OCI-LY7 (cell line): ENCODE measurements at regions not wholly inside any gene's neighbourhood (a gene's known extent, or its start where the extent isn't known, plus 50 kb on each side); places are given as distances from the start of the nearest gene placed in this dataset.

Experiments used
- BruUV-seq: library from RNA; stranded (reverse); fragments of 400-500 nt; replicated peaks from 2 replicates; lab custom pipeline; 2021; lab: Mats Ljungman, UMichigan
- CTCF ChIA-PET: fragments of 300-600 bp; sonication (Branson Sonifier 250); formaldehyde crosslinking; loops from one replicate; lab custom pipeline; 2022; ENCODE audit warnings: antibody characterized with exemption; ENCODE audit not compliant: unreplicated experiment; lab: Charles Lee
- POLR2A ChIA-PET: fragments of 300-600 bp; sonication (Branson Sonifier 250); formaldehyde crosslinking; loops from one replicate; lab custom pipeline; 2022; ENCODE audit warnings: antibody characterized with exemption; lab: Charles Lee
- DNase-seq: peaks from one replicate; pipeline ENCODE4 v3.0.0-alpha.2; 2015; ENCODE audit warnings: low spot score
- H2AFZ ChIP-seq: fragments of 200-600 bp; sonication (generic), shearing (Covaris generic); 2 replicates; pipeline ENCODE4 v1.6.1; 2014; ENCODE audit warnings: mild to moderate bottlenecking, antibody characterized with exemption, low read length, moderate library complexity
- H3K27ac ChIP-seq: fragments of 200-600 bp; sonication (generic); 2 replicates; pipeline ENCODE4 v1.5.1; 2014; ENCODE audit warnings: mixed run types, low read depth, mild to moderate bottlenecking, moderate library complexity, low read length, inconsistent platforms; ENCODE audit not compliant: poor library complexity, severe bottlenecking
- H3K36me3 ChIP-seq: fragments of 200-600 bp; sonication (generic); 2 replicates; pipeline ENCODE4 v1.6.1; 2014; ENCODE audit warnings: mild to moderate bottlenecking, antibody characterized with exemption, low read length, moderate library complexity, mixed read lengths; ENCODE audit not compliant: insufficient read depth
- H3K4me1 ChIP-seq: fragments of 200-600 bp; sonication (generic); 2 replicates; pipeline ENCODE4 v1.5.1; 2014; ENCODE audit warnings: mild to moderate bottlenecking, low read length; ENCODE audit not compliant: insufficient read depth, poor library complexity, severe bottlenecking
- H3K4me2 ChIP-seq: fragments of 200-600 bp; sonication (generic); 2 replicates; pipeline ENCODE4 v1.6.1; 2014; ENCODE audit warnings: mild to moderate bottlenecking, low read length
- H3K4me3 ChIP-seq: fragments of 200-600 bp; sonication (generic); 2 replicates; pipeline ENCODE4 v1.5.1; 2014; ENCODE audit warnings: mild to moderate bottlenecking, low read depth, low read length; ENCODE audit not compliant: poor library complexity, severe bottlenecking
- H3K79me2 ChIP-seq: fragments of 200-600 bp; sonication (generic); 2 replicates; pipeline ENCODE4 v1.6.1; 2016; ENCODE audit warnings: low read depth, mild to moderate bottlenecking, low read length, moderate library complexity, mixed read lengths; ENCODE audit not compliant: insufficient read depth
- H3K9me2 ChIP-seq: fragments of 200-600 bp; sonication (generic); 2 replicates; pipeline ENCODE4 v1.6.1; 2016; ENCODE audit warnings: mild to moderate bottlenecking, low read length, mixed read lengths; ENCODE audit not compliant: insufficient read depth
- H3K9me3 ChIP-seq: fragments of 200-600 bp; sonication (generic); 2 replicates; pipeline ENCODE4 v1.6.1; 2014; ENCODE audit warnings: mild to moderate bottlenecking, mixed run types, low read length, mixed read lengths
- H4K20me1 ChIP-seq: fragments of 200-600 bp; sonication (generic); 2 replicates; pipeline ENCODE4 v1.6.1; 2014; ENCODE audit warnings: mild to moderate bottlenecking, antibody characterized with exemption, low read length, moderate library complexity, mixed read lengths; ENCODE audit not compliant: insufficient read depth
- EZH2phosphoT487 ChIP-seq: fragments of 200-600 bp; sonication (generic); IDR thresholded peaks from 2 replicates; pipeline ENCODE4 v1.6.1; 2018; ENCODE audit warnings: low read depth, borderline replicate concordance, mild to moderate bottlenecking, mixed run types, antibody characterized with exemption, low read length, moderate library complexity, mixed read lengths
- intact Hi-C: fragments of 100-400 bp; cut with micrococcal nuclease; formaldehyde crosslinking; loops from one replicate; pipeline ENCODE4 v1.10.0; 2022; ENCODE audit not compliant: unreplicated experiment
- TF ChIP-seq, protein P1 (sequence below): fragments of 200-600 bp; sonication (generic); conservative IDR thresholded peaks from 2 replicates; pipeline ENCODE4 v1.5.1; 2014; ENCODE audit warnings: mild to moderate bottlenecking, antibody characterized with exemption, low read length, moderate library complexity, mixed read lengths

DNA sequence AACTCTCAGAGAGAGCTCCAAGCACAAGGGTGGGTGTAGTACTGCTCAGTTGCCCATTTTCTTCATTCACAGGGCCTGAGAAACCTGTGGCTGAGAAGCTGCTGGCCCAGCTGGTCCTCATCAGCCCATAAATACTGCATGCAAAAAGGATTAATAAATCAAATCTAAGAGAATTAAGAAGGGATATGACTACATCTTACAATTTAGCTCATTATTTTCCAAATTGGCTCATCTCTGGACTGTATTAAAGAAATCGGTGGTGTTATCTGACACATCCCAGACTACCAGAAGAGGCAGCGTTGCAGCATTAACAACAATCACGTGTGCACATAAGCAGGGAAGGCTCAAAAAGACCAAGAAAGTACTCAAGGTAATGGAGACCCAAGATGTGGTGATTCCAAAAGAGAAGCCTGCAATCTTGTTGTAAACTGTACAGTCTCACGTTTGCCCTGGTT, 90.7 kb downstream of the CD24 start:
- ChIA-PET CTCF (no interaction called here), POLR2A (interaction anchor here (1.0 to 1.6 kb wide), 2 partner anchors 14 to 64 kb away, joined by 3 to 4 read pairs; no protein-coding TSS in a partner anchor)
- Histone ChIP-seq H3K4me3 (no peak overlapping the region), H3K9me3 (no peaks in the 10 kb centered on the region), H3K27ac (no peak overlapping the region), H3K4me2 (no peak overlapping the region), H2AFZ (peak overlapping the region; percentile 51; the same call in 1 of the 2 replicates), H3K9me2 (no peaks in the 10 kb centered on the region), H3K4me1 (no peaks in the 10 kb centered on the region), H4K20me1 (no peaks in the 10 kb centered on the region), H3K36me3 (no peaks in the 10 kb centered on the region), H3K79me2 (no peaks in the 10 kb centered on the region)
- no TSS peak for BruUV-seq
- DNase-seq: peak; percentile 24
- intact Hi-C loops: no loop called here
- no peak for TF ChIP-seq EZH2phosphoT487
- TF ChIP-seq, protein P1, sequence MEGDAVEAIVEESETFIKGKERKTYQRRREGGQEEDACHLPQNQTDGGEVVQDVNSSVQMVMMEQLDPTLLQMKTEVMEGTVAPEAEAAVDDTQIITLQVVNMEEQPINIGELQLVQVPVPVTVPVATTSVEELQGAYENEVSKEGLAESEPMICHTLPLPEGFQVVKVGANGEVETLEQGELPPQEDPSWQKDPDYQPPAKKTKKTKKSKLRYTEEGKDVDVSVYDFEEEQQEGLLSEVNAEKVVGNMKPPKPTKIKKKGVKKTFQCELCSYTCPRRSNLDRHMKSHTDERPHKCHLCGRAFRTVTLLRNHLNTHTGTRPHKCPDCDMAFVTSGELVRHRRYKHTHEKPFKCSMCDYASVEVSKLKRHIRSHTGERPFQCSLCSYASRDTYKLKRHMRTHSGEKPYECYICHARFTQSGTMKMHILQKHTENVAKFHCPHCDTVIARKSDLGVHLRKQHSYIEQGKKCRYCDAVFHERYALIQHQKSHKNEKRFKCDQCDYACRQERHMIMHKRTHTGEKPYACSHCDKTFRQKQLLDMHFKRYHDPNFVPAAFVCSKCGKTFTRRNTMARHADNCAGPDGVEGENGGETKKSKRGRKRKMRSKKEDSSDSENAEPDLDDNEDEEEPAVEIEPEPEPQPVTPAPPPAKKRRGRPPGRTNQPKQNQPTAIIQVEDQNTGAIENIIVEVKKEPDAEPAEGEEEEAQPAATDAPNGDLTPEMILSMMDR: 0 out of 2 replicates have a peak, but pooled peaks have one; percentile 39

DNA sequence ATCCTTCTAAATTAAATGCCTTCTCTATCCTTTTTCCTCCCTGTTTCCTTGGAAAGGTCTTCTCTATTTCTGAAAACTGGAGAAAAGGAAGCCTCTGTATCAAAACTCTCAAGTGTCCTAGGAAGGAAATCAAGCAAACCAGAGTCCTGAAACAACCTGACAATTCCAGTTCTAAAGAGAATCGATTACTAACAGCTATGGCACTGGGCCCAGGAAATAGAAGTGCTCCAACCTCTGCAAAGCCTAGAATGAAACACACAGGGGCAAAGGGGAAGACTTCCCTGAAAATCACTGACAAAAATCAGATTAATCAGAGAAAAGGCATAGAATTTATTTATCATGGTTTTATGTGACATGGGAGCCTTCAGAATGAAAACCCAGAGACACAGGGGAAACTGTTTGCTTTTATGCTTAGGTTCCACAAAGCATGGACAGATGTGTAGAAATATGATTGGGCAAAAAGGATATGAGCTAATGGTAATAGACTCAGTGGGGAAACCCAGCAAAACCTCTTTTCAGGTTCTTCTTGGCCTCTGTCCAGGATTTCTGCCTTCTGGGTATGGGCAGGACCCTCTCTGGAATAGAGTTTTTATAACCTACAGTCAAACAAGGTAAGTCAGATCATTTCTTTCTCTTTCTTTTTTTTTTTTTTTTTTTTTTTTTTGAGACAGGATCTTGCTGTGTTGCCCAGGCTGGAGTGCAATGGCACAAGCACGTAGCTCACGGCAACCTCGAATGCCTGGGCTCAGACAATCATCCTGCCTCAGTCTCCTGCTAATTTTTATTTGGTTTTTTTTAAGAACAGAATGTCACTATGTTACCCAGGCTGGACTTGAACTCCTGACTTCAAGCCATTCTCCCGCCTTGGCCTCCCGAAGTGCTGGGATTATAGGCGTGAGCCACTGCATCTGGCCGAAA, 91.7 kb downstream of the CD24 start:
- DNase-seq: no peak
- Histone ChIP-seq H3K4me3 (no peak overlapping the region), H3K9me3 (0 out of 2 replicates have a peak, but pooled peaks cover 6% of the 10 kb centered on the region), H3K4me1 (no peaks in the 10 kb centered on the region), H3K27ac (no peak overlapping the region), H4K20me1 (no peaks in the 10 kb centered on the region), H3K36me3 (no peaks in the 10 kb centered on the region), H3K4me2 (no peak overlapping the region), H2AFZ (no peak overlapping the region), H3K9me2 (no peaks in the 10 kb centered on the region), H3K79me2 (no peaks in the 10 kb centered on the region)
- TF ChIP-seq, protein P1: no peak
- no peak for TF ChIP-seq EZH2phosphoT487
- intact Hi-C loops: no loop called here
- POLR2A ChIA-PET: interaction anchor here (0.5 to 1.6 kb wide), 3 partner anchors 15 to 91 kb away, joined by 3 to 5 read pairs (median 4); no protein-coding TSS in a partner anchor
- CTCF ChIA-PET: no interaction called here
- no TSS peak for BruUV-seq
